ENCODE measurements at regions not wholly inside any gene's neighbourhood (a gene's known extent, or its start where the extent isn't known, plus 50 kb on each side); places are given as distances from the start of the nearest gene placed in this dataset.

- ChIA-PET POLR2A (no interaction called here), CTCF (no interaction called here)
- TF ChIP-seq CTCF (IDR thresholded peaks at IDR 0.05): no peak
- Mint-ChIP-seq H3K27ac (no peak overlapping the region), H3K9me3 (peaks cover 14% of the 10 kb centered on the region), H3K36me3 (ENCODE audit: low read depth) (no peaks in the 10 kb centered on the region), H3K4me1 (ENCODE audit: low read depth) (no peaks in the 10 kb centered on the region), H3K4me3 (no peak overlapping the region), H3K27me3 (no peaks in the 10 kb centered on the region)
- H3K36me3 ChIP-seq (ENCODE audit: insufficient read depth, low read length): no peaks in the 10 kb centered on the region
- H3K4me3 ChIP-seq (ENCODE audit: low read length): no peak overlapping the region
- no peaks in the 10 kb centered on the region for H3K27me3 ChIP-seq (ENCODE audit: control insufficient read depth in 1 of 2, insufficient read depth in 2 of 2, low read length in 2 of 2)
- no peak overlapping the region for H3K27ac ChIP-seq (ENCODE audit: low read depth in 1 of 2, low read length in 2 of 2)
- peaks cover 0 to 4% of the 10 kb centered on the region in 2 experiments for H3K9me3 ChIP-seq (ENCODE audit: control insufficient read depth in 1 of 2, insufficient read depth in 1 of 2, low read length in 2 of 2)
- ATAC-seq (ENCODE audit: poor library complexity): no peak
- intact Hi-C loops (cut with DNase I, micrococcal nuclease): no loop called here
- DNase-seq: no peak
- no peaks in the 10 kb centered on the region for H3K4me1 ChIP-seq (ENCODE audit: insufficient read depth, low read length)
Observed at GRCh38 chr2:81171447-81171846, 866.9 kb upstream of the LRRTM1 start.

- H3K9me3 Mint-ChIP-seq: peaks cover 9% of the 10 kb centered on the region
- ATAC-seq (ENCODE audit: poor library complexity): no peak
Observed at GRCh38 chr2:81163583-81163982, 859.0 kb upstream of the LRRTM1 start.

GRCh38 chr2:81158505-81158904, 854.0 kb upstream of the LRRTM1 start:
- H3K27ac ChIP-seq (ENCODE audit: low read depth in 1 of 2, low read length in 2 of 2): no peak overlapping the region
- POLR2A ChIA-PET: no interaction called here
- Mint-ChIP-seq H3K27ac (no peak overlapping the region), H3K4me1 (ENCODE audit: low read depth) (no peaks in the 10 kb centered on the region), H3K27me3 (no peaks in the 10 kb centered on the region), H3K9me3 (peaks cover 9% of the 10 kb centered on the region), H3K4me3 (no peak overlapping the region), H3K36me3 (ENCODE audit: low read depth) (no peaks in the 10 kb centered on the region)
- H3K4me1 ChIP-seq (ENCODE audit: insufficient read depth, low read length): no peaks in the 10 kb centered on the region
- intact Hi-C loops (cut with DNase I, micrococcal nuclease): no loop called here
- no peak overlapping the region for H3K4me3 ChIP-seq (ENCODE audit: low read length)
- peaks cover 5% of the 10 kb centered on the region in 2 experiments for H3K9me3 ChIP-seq (ENCODE audit: control insufficient read depth in 1 of 2, insufficient read depth in 1 of 2, low read length in 2 of 2)
- H3K36me3 ChIP-seq (ENCODE audit: insufficient read depth, low read length): no peaks in the 10 kb centered on the region
- TF ChIP-seq CTCF (IDR thresholded peaks at IDR 0.05): no peak
- DNase-seq (no peak), ATAC-seq (ENCODE audit: poor library complexity) (no peak)
- no peaks in the 10 kb centered on the region for H3K27me3 ChIP-seq (ENCODE audit: control insufficient read depth in 1 of 2, insufficient read depth in 2 of 2, low read length in 2 of 2)
- CTCF ChIA-PET: no interaction called here

More at GRCh38 chr2:81163583-81163982, 859.0 kb upstream of the LRRTM1 start:
- H3K4me1 Mint-ChIP-seq (ENCODE audit: low read depth): no peaks in the 10 kb centered on the region
- H3K27me3 Mint-ChIP-seq: no peaks in the 10 kb centered on the region
- intact Hi-C loops (cut with DNase I, micrococcal nuclease): no loop called here
- no peak for DNase-seq
- no peaks in the 10 kb centered on the region for H3K27me3 ChIP-seq (ENCODE audit: control insufficient read depth in 1 of 2, insufficient read depth in 2 of 2, low read length in 2 of 2)
- no peak for TF ChIP-seq CTCF (IDR thresholded peaks at IDR 0.05)
- H3K36me3 Mint-ChIP-seq (ENCODE audit: low read depth): no peaks in the 10 kb centered on the region
- no peaks in the 10 kb centered on the region for H3K4me1 ChIP-seq (ENCODE audit: insufficient read depth, low read length)
- peaks cover 0 to 9% of the 10 kb centered on the region in 2 experiments for H3K9me3 ChIP-seq (ENCODE audit: control insufficient read depth in 1 of 2, insufficient read depth in 1 of 2, low read length in 2 of 2)
- H3K4me3 Mint-ChIP-seq: no peak overlapping the region
- no peak overlapping the region for H3K27ac ChIP-seq (ENCODE audit: low read depth in 1 of 2, low read length in 2 of 2)
- ChIA-PET POLR2A (no interaction called here), CTCF (no interaction called here)
- no peaks in the 10 kb centered on the region for H3K36me3 ChIP-seq (ENCODE audit: insufficient read depth, low read length)
- no peak overlapping the region for H3K4me3 ChIP-seq (ENCODE audit: low read length)
- no peak overlapping the region for H3K27ac Mint-ChIP-seq
